HG03175 (cell line): ENCODE measurements at regions not wholly inside any gene's neighbourhood (a gene's known extent, or its start where the extent isn't known, plus 50 kb on each side); places are given as distances from the start of the nearest gene placed in this dataset.

Experiments used
- ATAC-seq: cut with Tn5 transposase; IDR thresholded peaks from one replicate; pipeline ENCODE4 v1.9.1; 2021; ENCODE audit warnings: mild to moderate bottlenecking, moderate library complexity; ENCODE audit not compliant: unreplicated experiment

DNA sequence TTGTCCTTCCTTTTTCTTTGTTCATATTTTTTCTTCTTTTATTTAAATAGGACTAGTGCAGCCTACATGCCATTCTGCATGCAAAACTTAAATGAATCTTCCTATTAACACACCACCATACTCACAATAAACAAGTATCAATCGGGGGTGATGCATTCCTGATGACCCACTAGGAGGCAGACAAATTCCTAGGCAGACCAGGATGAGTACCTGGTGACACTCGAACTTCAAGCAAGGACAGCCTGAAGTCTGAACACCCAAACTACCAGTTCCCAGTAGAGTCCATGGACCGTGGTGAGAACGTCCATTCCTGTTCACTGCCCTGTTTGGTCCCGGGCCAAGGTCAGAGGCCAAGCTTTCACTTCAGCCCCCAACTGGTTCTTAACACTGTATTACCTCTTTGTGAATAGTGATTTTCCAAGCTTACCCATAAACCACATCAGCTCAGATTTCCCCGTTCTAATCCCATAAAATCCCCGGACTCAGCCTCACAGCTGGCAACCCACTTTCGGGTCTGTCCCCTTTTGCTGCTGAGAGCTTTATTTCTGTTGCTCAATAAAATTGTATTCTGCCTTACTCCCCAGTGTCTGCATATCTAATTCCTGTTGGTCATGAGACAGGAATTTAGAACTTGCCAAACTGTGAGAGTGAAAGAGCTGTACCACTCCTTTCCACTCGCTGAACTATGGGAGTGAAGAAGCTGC lies 1286.6 kb downstream of the FSTL5 start:
- ATAC-seq = no peak

DNA sequence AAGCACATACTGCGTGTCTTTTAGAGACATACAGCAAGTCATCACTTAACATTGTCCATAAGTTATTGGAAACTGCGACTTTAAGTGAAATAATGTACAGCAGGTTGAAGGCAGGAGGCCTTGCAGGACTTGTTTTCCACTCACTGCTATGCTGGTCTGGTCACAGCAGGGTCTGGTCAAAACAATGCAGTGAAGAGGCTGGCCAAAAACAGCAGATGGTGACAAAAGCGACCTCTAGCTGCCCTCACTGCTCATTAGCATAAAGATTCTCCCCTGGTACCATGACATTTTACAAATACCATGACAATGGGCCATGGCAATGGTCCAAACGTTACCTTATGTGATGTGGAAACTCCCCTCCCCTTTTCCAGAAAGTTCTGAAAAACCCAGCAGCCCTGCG lies 1283.6 kb downstream of the FSTL5 start:
- ATAC-seq = no peak

DNA sequence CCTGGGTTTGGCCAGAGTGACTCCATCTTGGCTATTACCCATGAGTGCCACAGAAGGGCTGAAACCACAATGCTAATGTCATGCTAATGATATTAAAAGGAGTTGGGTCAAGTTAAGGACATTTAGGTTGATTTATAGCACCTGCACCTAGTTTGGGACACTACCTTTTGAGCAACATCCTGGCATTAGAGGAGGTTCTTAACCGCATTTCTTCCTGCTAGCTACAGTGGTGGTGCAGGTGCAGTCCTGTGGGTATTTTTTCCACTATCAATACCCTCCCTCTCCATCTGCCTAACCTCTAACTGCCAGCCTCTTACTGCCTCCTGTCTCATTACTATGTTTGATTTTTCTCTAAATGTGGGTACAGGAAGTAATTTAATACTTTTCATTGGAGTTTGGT lies 1276.1 kb downstream of the FSTL5 start:
- no peak for ATAC-seq

DNA sequence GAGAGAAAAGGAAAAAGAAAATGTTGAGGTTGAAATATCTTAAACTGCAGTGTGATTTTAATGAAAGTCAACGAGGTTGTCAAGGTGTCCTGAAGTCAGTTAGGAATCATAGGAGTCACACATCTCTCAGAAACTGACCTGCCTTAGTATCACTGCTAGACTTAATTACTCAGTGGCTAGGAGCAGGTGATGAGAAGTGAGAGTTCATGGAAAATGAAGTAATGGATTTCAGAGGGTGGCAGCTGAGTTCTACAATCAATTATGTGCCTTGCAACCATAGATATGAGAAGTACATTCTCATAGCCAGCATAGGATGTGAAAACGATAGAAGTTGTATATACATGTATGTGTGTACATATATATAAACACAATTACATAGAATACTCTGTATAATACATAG lies 1269.7 kb downstream of the FSTL5 start:
- ATAC-seq = no peak

DNA sequence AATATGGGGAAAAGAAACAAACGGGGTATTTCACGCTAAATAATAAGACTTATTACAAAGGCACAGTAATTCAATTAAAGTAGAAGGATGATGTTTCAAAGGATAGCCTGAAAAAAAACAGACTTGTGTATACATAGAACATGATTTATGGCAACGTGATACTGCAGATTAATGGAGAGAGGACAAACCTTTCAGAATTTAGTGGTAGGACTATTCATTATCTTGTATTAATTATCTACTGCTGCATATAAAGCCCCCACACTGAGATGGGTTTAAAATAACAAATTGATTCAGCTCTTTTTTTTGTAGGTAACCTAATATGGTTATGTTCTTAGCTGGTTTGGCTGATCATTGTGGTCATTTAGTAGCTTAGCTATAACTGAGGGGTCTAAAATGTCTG lies 1269.0 kb downstream of the FSTL5 start:
- no peak for ATAC-seq

DNA sequence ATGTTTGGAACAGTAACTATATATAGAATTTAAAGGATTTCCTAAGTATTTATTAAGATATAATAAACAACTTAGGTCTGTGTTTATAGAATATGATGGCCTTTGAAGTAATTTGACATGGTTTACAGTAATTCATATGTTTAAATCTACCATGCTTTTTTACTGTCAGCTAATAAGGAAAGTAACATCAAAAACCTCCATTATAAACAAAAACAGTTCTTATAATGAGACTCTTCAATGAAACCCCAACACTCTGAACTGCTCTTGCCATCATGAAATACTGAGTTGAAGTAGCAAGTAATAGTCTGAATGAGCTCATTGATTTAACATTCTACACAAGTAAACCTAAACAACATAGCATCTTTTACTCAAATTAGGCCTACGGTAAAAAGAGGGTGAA lies 1236.5 kb downstream of the FSTL5 start:
- no peak for ATAC-seq

DNA sequence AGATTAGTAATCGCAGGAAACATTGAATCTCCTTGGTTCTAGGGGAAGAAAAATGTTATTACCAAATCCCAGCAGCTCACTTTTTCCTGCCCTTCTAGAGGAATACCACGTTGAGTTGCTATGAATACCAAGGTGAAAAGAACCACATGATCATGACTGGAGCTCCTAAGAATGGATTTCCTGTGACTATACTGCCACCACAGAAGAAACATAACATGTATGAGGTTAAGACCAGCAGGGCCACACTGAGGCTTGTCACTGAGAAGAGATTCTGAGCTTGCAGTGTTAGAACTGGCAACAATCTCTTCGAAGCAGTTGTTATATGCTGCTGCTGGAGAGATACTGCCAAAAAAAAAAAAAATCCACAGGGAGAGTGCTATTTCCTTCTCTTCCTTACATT lies 1235.3 kb downstream of the FSTL5 start:
- ATAC-seq = no peak

DNA sequence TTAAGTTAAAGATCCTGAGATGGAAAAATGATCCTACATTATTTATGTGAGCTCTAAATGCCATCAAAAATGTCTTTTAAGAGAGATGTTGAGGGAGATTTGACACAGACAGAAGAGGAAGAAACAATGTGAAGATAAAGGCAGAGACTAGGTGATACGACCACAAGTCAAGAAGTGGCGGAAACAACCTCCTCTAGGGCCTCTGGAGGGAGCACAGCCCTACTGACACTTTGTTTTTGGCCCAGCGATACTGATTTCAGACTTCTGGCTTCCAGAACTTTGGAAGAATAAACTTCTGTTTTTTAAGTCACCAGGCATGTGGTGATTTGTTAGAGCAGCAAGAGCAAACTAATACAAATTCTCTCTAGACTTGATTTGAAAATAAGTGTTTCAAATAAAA lies 1216.1 kb downstream of the FSTL5 start:
- ATAC-seq = no peak

DNA sequence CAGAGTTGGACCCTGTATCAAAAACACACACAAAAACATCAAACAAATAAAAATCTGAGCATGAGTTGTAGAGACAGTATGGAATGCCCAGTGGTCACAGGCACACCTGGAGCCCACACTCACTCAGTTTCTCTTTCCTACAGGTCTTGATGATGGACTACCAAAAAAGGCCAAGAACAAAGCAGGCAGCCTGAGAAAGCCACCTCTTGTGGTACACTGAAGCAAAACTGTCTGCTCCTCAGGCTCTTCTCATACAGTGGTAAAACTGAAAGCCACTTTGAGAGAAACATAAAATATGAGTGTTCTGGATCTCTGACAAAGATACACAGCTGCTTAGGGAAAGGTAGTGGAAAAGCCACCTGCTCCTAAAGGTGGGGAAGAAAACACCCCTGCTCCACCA lies 1206.9 kb downstream of the FSTL5 start:
- no peak for ATAC-seq

DNA sequence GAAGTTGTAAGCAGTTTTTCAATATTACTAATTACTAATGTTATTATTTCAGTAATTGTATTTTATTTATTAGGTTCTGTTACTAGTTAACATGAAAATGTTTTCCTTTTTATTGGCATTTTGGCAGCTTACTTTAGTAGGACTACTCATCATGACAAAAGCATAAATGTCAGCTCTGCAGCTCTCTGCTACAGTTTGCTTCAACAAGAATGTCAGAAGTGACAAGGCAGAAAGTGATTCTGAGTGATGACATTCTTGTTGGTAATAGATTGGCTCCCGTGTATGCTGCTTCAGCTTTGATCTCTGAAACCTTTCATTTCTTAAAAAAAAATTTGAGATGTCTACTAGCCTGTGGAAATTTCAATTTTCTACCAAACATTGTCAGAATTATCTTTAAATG lies 1193.9 kb downstream of the FSTL5 start:
- no peak for ATAC-seq

DNA sequence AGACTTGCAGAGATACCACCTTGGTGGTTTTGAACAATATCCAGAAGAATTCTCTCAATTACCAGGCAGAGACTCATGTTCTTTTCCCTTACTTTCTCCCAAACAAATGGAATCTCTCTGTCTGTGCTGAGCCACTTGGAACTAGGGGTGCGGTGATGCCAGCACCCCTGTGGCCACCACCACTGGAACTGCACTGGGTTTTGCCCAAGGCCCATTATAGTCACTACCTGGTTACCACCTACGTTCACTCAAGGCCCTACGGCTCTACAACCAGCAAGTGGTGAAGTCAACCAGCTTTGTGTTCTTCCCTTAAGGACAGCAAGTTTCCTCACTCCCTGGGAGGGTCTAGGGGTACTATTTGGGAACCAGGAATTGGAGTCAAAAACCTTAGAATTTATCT lies 1183.7 kb downstream of the FSTL5 start:
- ATAC-seq = no peak

DNA sequence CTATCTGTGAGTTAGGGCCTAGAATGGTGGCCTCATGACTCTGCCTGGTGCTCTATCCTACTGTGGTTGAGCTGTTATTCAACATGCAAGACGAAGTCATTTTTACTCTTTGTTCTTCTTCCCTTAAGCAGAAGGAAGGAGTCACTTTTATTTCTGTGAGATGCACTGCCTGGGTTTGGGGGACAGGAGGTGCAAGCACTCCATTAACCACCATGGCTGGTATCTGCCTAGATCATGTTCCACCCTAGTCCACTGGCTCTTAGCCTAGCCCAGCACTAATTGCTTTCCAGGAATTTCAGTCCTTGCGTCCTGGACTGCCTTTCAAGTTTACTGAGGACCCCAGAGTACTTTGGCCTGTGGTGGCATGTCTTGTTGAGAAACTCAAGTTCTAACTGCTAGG lies 1182.7 kb downstream of the FSTL5 start:
- ATAC-seq = no peak

DNA sequence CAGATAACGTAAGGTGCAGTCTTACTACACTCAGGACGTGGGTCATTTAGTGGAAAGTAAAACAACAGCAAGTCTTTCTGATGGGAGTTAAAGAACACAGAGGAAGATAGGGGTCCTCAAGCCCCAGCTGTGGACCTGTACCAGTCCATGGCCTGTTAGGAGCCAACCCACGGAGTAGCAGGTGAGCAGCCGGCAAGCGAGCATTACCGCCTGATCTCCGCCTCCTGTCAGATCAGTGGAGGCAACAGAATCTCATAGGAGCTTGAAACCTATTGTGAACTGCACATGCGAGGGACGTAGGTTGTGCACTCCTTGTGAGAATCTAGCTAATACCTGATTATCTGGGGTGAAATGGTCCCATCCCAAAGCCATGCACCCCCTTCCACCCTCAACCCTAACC lies 1180.8 kb downstream of the FSTL5 start:
- ATAC-seq = no peak

DNA sequence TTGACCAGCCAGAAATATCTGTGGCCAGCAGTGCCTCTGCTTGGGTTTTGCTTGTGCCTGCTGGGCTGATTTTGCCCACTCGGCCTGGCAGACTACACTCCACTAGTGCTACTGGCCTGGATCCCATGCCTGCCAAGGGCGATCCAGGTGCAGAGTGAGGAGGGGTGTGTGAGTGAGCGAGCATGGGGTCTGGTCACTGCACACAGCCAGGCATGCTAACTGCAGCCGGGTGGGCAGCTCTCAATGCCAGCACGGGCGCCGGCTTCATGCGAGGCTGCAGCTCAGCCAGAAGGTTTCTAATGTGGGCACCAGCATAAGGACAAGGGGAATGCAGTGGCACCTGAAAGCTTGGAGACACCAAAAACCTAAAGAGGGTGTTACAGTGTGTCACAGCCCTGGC lies 1161.4 kb downstream of the FSTL5 start:
- ATAC-seq = no peak

DNA sequence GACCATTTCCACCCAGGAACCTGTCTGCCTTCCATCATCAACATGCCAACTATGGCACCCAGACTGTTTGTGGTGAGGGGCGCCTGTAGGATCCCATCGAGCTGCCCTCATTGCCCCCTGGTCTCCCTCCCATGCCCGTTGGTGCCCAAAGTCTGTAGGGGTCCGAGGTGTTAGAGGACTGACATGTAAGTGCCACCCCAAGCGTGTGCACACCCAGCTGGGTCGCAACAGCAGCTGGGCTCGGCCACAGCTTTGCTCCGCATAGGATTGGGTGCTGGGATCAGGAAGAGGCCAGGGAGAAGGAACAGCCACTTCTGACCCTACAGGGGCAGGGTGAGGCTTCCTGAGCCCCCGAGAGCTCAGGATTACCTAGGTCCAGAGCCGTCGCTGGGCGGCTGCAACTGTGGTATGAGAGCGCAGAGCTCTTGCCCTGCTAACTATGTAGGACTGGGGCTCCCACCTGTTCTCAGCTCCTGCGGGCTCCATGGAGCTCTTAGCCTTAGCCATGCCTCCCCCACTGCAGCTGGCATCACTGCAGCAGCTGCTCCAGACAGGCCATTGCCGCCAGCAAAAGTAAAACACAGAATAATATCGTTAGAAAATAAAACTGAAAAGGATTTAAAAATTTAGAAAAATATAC lies 1160.3 kb downstream of the FSTL5 start:
- ATAC-seq = no peak

DNA sequence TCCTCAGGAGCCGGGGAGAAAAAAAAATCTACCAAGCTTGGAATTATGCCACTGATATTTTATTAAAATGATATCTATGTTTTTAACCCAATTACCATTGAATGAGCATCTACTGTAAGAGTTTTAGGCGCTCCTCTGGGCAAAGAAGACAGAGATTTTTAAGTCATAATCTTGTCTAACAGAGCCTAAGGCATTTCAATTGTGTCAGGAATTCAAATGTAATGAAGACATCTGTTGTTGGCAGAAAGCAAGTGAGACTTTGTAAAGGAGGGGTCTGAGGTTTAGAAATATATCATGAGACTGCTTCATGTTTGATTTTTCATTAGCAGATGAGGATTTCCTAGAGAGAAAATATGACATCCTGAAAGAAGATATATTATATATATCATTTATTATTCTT lies 1158.1 kb downstream of the FSTL5 start:
- ATAC-seq = no peak

DNA sequence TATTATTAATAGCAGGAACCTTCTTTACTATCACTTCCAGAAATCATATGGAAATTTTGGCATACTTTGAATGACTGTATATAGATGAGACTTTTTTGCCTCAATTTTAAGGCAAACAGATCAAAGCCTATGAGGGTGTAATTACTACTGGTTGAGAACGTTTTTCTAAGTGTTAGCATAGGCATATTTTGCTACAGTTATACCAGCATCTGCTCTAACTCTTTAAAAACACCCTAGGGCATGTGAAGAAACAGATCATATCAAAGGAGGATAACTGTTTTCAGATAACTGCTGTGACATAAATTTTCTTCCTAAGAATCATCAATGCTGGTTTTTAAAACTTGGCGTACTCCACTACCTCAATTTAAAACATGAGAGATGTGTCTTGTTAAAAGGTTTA lies 1155.3 kb downstream of the FSTL5 start:
- no peak for ATAC-seq

DNA sequence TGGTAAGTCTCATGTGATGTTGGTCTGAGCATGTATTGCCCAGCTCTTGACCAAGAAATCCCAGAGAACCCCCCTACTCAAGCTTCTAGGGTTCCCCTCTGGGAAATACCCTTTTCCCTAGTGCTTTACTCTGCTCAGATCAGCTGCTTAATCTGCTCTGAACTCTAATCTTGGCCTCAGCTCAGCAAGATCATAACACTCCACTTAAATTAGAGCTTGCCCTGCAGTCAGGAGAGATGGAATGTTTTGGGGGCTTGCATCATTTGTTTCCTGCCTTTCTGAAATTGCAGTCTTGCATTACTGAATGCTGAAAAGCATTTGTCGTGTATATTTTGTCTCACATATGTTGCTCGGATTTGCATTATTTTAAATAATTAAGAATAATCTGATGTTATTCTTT lies 1153.6 kb downstream of the FSTL5 start:
- no peak for ATAC-seq
